MM.1S (cell line): ENCODE measurements at regions not wholly inside any gene's neighbourhood (a gene's known extent, or its start where the extent isn't known, plus 50 kb on each side); places are given as distances from the start of the nearest gene placed in this dataset.

ENCODE experiments used
- DNase-seq: peaks from one replicate; pipeline ENCODE4 v3.0.0-alpha.2; 2015
- H2AFZ ChIP-seq: fragments of 300-600 bp; sonication (generic); 2 replicates; pipeline ENCODE4 v1.6.0; 2016; ENCODE audit warnings: antibody characterized with exemption, low read length
- H3F3A ChIP-seq: fragments of 300-600 bp; sonication (generic); 2 replicates; pipeline ENCODE4 v1.6.1; 2016; ENCODE audit warnings: mild to moderate bottlenecking, antibody characterized with exemption, low read length, moderate library complexity, mixed read lengths; ENCODE audit not compliant: insufficient read depth
- H3K27ac ChIP-seq: fragments of 300-600 bp; sonication (generic); 2 replicates; pipeline ENCODE4 v1.5.1; 2016; ENCODE audit warnings: mild to moderate bottlenecking, low read length
- H3K27me3 ChIP-seq: fragments of 300-600 bp; sonication (generic); replicated peaks from 2 replicates; pipeline ENCODE4 v1.6.0; 2016; ENCODE audit warnings: low read length; ENCODE audit not compliant: insufficient read depth
- H3K36me3 ChIP-seq: fragments of 300-600 bp; sonication (generic); replicated peaks from 2 replicates; pipeline ENCODE4 v1.6.1; 2016; ENCODE audit warnings: mild to moderate bottlenecking, low read length, mixed read lengths; ENCODE audit not compliant: insufficient read depth
- H3K4me1 ChIP-seq: fragments of 300-600 bp; sonication (generic); 2 replicates; pipeline ENCODE4 v1.6.1; 2016; ENCODE audit warnings: low read length, mixed read lengths
- H3K4me2 ChIP-seq: fragments of 300-600 bp; sonication (generic); 2 replicates; pipeline ENCODE4 v1.6.0; 2016; ENCODE audit warnings: low read depth, low read length
- H3K4me3 ChIP-seq: fragments of 300-600 bp; sonication (generic); 2 replicates; pipeline ENCODE4 v1.5.1; 2016; ENCODE audit warnings: low read length, mixed read lengths
- H3K79me2 ChIP-seq: fragments of 300-600 bp; sonication (generic); 2 replicates; pipeline ENCODE4 v1.6.1; 2016; ENCODE audit warnings: mixed run types, low read length, mixed read lengths
- H3K9ac ChIP-seq: fragments of 300-600 bp; sonication (generic); 2 replicates; pipeline ENCODE4 v1.6.1; 2016; ENCODE audit warnings: low read length, mixed read lengths
- H3K9me2 ChIP-seq: fragments of 300-600 bp; sonication (generic); replicated peaks from 2 replicates; pipeline ENCODE4 v1.6.1; 2016; ENCODE audit warnings: mild to moderate bottlenecking, low read length, mixed read lengths; ENCODE audit not compliant: insufficient read depth
- H3K9me3 ChIP-seq: fragments of 300-600 bp; sonication (generic); replicated peaks from 2 replicates; pipeline ENCODE4 v1.6.1; 2016; ENCODE audit warnings: mild to moderate bottlenecking, low read length, mixed read lengths; ENCODE audit not compliant: insufficient read depth
- H4K20me1 ChIP-seq: fragments of 300-600 bp; sonication (generic); 2 replicates; pipeline ENCODE4 v1.6.1; 2016; ENCODE audit warnings: mild to moderate bottlenecking, low read length, moderate library complexity, mixed read lengths; ENCODE audit not compliant: insufficient read depth
- EZH2 ChIP-seq: fragments of 300-600 bp; sonication (generic); optimal IDR thresholded peaks from 2 replicates; pipeline ENCODE3; 2017; ENCODE audit warnings: low read depth, mild to moderate bottlenecking, antibody characterized with exemption, low read length, mixed read lengths
- EZH2phosphoT487 ChIP-seq: fragments of 300-600 bp; sonication (generic); IDR thresholded peaks from 2 replicates; pipeline ENCODE4 v1.6.1; 2018; ENCODE audit warnings: antibody characterized with exemption, low read length
- TF ChIP-seq, protein P1 (sequence below): fragments of 300-600 bp; sonication (generic); IDR thresholded peaks from 2 replicates; pipeline ENCODE4 v1.5.1; 2016; ENCODE audit warnings: antibody characterized with exemption, low read length, mixed read lengths

DNA sequence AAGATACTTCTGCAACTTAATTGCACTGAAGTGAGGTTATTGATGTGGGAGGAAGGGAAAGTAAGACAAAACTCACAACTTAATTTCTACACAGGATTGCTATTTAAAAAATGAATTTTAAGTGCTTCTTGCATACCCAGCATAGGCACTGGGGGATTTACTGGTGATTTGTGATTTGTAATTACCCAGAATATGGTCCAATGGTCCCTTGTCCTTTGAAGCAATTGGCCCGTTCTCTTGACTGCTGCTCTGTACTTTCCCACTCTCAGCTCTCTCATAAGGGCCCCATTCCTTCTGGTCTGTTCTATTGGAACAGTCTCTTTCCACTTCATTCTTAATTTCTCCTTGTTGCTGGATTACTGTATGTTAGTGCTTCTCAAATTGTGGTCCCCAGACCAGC is 75.4 kb upstream of the SPATA31D4 start:
- Histone ChIP-seq H3K79me2 (no peaks in the 10 kb centered on the region), H3K4me2 (no peak overlapping the region), H3F3A (no peaks in the 10 kb centered on the region), H3K9me3 (no peaks in the 10 kb centered on the region), H3K4me1 (no peaks in the 10 kb centered on the region), H3K9me2 (no peaks in the 10 kb centered on the region), H3K9ac (no peak overlapping the region), H2AFZ (no peak overlapping the region), H4K20me1 (no peaks in the 10 kb centered on the region), H3K27me3 (no peaks in the 10 kb centered on the region), H3K4me3 (no peak overlapping the region), H3K27ac (no peak overlapping the region), H3K36me3 (no peaks in the 10 kb centered on the region)
- TF ChIP-seq, protein P1, sequence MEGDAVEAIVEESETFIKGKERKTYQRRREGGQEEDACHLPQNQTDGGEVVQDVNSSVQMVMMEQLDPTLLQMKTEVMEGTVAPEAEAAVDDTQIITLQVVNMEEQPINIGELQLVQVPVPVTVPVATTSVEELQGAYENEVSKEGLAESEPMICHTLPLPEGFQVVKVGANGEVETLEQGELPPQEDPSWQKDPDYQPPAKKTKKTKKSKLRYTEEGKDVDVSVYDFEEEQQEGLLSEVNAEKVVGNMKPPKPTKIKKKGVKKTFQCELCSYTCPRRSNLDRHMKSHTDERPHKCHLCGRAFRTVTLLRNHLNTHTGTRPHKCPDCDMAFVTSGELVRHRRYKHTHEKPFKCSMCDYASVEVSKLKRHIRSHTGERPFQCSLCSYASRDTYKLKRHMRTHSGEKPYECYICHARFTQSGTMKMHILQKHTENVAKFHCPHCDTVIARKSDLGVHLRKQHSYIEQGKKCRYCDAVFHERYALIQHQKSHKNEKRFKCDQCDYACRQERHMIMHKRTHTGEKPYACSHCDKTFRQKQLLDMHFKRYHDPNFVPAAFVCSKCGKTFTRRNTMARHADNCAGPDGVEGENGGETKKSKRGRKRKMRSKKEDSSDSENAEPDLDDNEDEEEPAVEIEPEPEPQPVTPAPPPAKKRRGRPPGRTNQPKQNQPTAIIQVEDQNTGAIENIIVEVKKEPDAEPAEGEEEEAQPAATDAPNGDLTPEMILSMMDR = no peak
- no peak for TF ChIP-seq EZH2
- TF ChIP-seq EZH2phosphoT487 = no peak
- DNase-seq = no peak

DNA sequence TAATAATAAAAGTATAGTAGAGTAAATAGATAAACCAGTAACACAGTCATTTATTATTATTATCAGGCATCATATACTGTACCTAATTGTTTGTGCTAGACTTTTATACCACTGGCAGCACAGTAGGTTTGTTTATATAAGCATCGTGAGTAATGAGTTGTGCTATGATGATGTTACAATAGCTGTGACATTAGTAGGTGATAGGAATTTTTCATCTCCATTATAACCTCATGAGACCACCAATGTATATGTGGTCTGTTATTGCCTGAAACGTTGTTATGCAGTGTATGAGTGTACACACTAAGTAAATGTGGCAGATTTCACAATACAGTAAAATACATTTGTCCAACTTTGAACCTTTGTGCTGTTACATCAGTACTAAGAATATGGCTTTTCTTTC is 72.7 kb upstream of the SPATA31D4 start:
- Histone ChIP-seq H2AFZ (no peak overlapping the region), H3K4me3 (no peak overlapping the region), H3K9ac (no peak overlapping the region), H3K27me3 (no peaks in the 10 kb centered on the region), H3K9me2 (no peaks in the 10 kb centered on the region), H3K27ac (no peak overlapping the region), H3K9me3 (no peaks in the 10 kb centered on the region), H3F3A (no peaks in the 10 kb centered on the region), H3K4me2 (no peak overlapping the region), H4K20me1 (no peaks in the 10 kb centered on the region), H3K36me3 (no peaks in the 10 kb centered on the region), H3K4me1 (no peaks in the 10 kb centered on the region), H3K79me2 (no peaks in the 10 kb centered on the region)
- TF ChIP-seq, protein P1 = no peak
- TF ChIP-seq EZH2 = no peak
- TF ChIP-seq EZH2phosphoT487 = no peak
- DNase-seq = no peak

DNA sequence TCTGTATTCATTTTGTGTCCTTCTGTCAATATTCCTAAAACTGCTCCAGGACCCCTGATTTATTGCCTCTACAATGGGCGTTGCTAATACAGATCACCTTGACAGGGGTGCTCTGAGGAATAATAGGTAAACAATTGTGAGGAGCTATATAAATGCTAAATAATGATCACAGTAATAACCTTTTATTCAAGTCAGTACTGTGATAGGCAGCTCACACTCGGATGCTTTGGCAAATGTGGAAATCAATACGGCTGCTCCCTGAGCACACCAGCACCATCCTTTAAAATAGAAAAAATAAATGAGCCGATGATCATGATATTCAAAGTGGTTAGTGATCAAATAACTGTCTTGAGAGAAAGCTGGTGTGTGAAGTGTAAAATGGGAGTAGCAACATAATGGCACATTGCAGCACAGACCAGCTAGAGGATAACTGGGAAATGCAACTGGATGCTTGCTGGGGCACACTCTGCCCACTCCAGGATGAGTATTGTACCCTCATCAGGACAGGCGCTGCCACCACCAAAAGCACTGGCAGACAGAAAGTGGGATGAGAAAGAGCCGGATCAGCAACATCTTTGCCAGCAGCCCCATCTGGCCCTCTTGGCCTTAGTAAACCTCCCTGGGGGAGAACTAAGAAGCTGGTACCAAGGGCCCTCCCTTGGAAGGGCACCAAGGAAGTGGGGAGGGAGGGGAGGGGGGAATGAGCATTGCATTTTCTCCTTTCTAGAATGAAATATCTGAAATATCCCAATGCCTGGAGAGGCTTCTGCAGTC is 69.4 kb upstream of the SPATA31D4 start:
- Histone ChIP-seq H3K4me3 (no peak overlapping the region), H3K36me3 (no peaks in the 10 kb centered on the region), H3K79me2 (no peaks in the 10 kb centered on the region), H3F3A (no peaks in the 10 kb centered on the region), H3K27ac (no peak overlapping the region), H3K4me2 (no peak overlapping the region), H3K4me1 (no peaks in the 10 kb centered on the region), H3K9me2 (no peaks in the 10 kb centered on the region), H3K9me3 (no peaks in the 10 kb centered on the region), H3K27me3 (no peaks in the 10 kb centered on the region), H3K9ac (no peak overlapping the region), H2AFZ (no peak overlapping the region), H4K20me1 (no peaks in the 10 kb centered on the region)
- DNase-seq = no peak
- TF ChIP-seq EZH2 = no peak
- TF ChIP-seq, protein P1 = no peak
- no peak for TF ChIP-seq EZH2phosphoT487
